ENCODE measurements at regions not wholly inside any gene's neighbourhood (a gene's known extent, or its start where the extent isn't known, plus 50 kb on each side); places are given as distances from the start of the nearest gene placed in this dataset.

GRCh38 chr1:239744851-239745250 lies 346.8 kb upstream of the FMN2 start:
- H3K27me3 ChIP-seq (ENCODE audit: control insufficient read depth, extremely low read depth, insufficient read depth, low read length) = no peaks in the 10 kb centered on the region
- no peak overlapping the region for H3K4me2 ChIP-seq (ENCODE audit: control insufficient read depth, extremely low read depth, insufficient read depth, low read depth, low read length)
- no peak overlapping the region for H3K4me3 ChIP-seq (ENCODE audit: control insufficient read depth in 2 of 3, extremely low read depth in 1 of 3, insufficient read depth in 2 of 3, low read depth in 1 of 3, low read length in 3 of 3)
- no peaks in the 10 kb centered on the region for H3K4me1 ChIP-seq (ENCODE audit: control insufficient read depth, extremely low read depth, insufficient read depth, low read length)
- H3K9ac ChIP-seq (ENCODE audit: control insufficient read depth, extremely low read depth, insufficient read depth, low read length) = no peak overlapping the region
- H3K9me1 ChIP-seq (ENCODE audit: control insufficient read depth, extremely low read depth, insufficient read depth, low read length) = no peaks in the 10 kb centered on the region
- no peak for TF ChIP-seq CTCF (optimal IDR thresholded peaks at IDR 0.05 in 1 of 3, IDR thresholded peaks at IDR 0.05 in 1 of 3, conservative IDR thresholded peaks at IDR 0.05 in 1 of 3; ENCODE audit: extremely low read depth in 1 of 3, insufficient read depth in 2 of 3, low read length in 3 of 3)
- H2AFZ ChIP-seq (ENCODE audit: control insufficient read depth, low read length) = no peak overlapping the region
- DNase-seq (ENCODE audit: low read depth, low spot score) = no peak
- H3K36me3 ChIP-seq (ENCODE audit: control insufficient read depth in 2 of 2, extremely low read depth in 1 of 2, insufficient read depth in 2 of 2, low read length in 2 of 2) = no peaks in the 10 kb centered on the region
- dilution Hi-C loops (cut with MboI; ENCODE audit: extremely low pct_ligation_motif_present, low sequenced_read_pairs) = no loop called here
- FAIRE-seq = no peak
- no peak overlapping the region for H3K27ac ChIP-seq (ENCODE audit: control insufficient read depth, insufficient read depth, low read length)
- peaks cover 2% of the 10 kb centered on the region for H3K9me3 ChIP-seq (ENCODE audit: control insufficient read depth, low read depth, low read length)
- H3K79me2 ChIP-seq (ENCODE audit: control insufficient read depth, insufficient read depth, low read length) = no peaks in the 10 kb centered on the region
- no peaks in the 10 kb centered on the region for H4K20me1 ChIP-seq (ENCODE audit: control insufficient read depth, extremely low read depth, insufficient read depth, low read length)

GRCh38 chr1:239755107-239755912 lies 336.4 kb upstream of the FMN2 start:
- H2AFZ ChIP-seq (ENCODE audit: control insufficient read depth, low read length) = no peak overlapping the region
- no peaks in the 10 kb centered on the region for H3K9me3 ChIP-seq (ENCODE audit: control insufficient read depth, low read depth, low read length)
- H3K36me3 ChIP-seq (ENCODE audit: control insufficient read depth in 2 of 2, extremely low read depth in 1 of 2, insufficient read depth in 2 of 2, low read length in 2 of 2) = no peaks in the 10 kb centered on the region
- no peak overlapping the region for H3K4me2 ChIP-seq (ENCODE audit: control insufficient read depth, extremely low read depth, insufficient read depth, low read depth, low read length)
- FAIRE-seq = no peak
- no peaks in the 10 kb centered on the region for H4K20me1 ChIP-seq (ENCODE audit: control insufficient read depth, extremely low read depth, insufficient read depth, low read length)
- H3K27me3 ChIP-seq (ENCODE audit: control insufficient read depth, extremely low read depth, insufficient read depth, low read length) = no peaks in the 10 kb centered on the region
- DNase-seq (ENCODE audit: low read depth, low spot score) = no peak
- H3K27ac ChIP-seq (ENCODE audit: control insufficient read depth, insufficient read depth, low read length) = no peak overlapping the region
- no peaks in the 10 kb centered on the region for H3K79me2 ChIP-seq (ENCODE audit: control insufficient read depth, insufficient read depth, low read length)
- no peak overlapping the region for H3K9ac ChIP-seq (ENCODE audit: control insufficient read depth, extremely low read depth, insufficient read depth, low read length)
- no peaks in the 10 kb centered on the region for H3K9me1 ChIP-seq (ENCODE audit: control insufficient read depth, extremely low read depth, insufficient read depth, low read length)
- dilution Hi-C loops (cut with MboI; ENCODE audit: extremely low pct_ligation_motif_present, low sequenced_read_pairs) = no loop called here
- no peak overlapping the region for H3K4me3 ChIP-seq (ENCODE audit: control insufficient read depth in 2 of 3, extremely low read depth in 1 of 3, insufficient read depth in 2 of 3, low read depth in 1 of 3, low read length in 3 of 3)
- H3K4me1 ChIP-seq (ENCODE audit: control insufficient read depth, extremely low read depth, insufficient read depth, low read length) = no peaks in the 10 kb centered on the region
- TF ChIP-seq EZH2 (IDR thresholded peaks at IDR 0.05; ENCODE audit: low read length) = no peak
- TF ChIP-seq CTCF (optimal IDR thresholded peaks at IDR 0.05 in 1 of 3, IDR thresholded peaks at IDR 0.05 in 1 of 3, conservative IDR thresholded peaks at IDR 0.05 in 1 of 3; ENCODE audit: extremely low read depth in 1 of 3, insufficient read depth in 2 of 3, low read length in 3 of 3) = no peak

Measured in keratinocyte (primary cell).